HCT116 (cell line): ENCODE measurements at regions not wholly inside any gene's neighbourhood (a gene's known extent, or its start where the extent isn't known, plus 50 kb on each side); places are given as distances from the start of the nearest gene placed in this dataset.

Experiments
- ATAC-seq: fragments of 200-7000 bp; cut with Tn5 transposase; 2 replicates; pipeline ENCODE4 v1.9.1; 2020; ENCODE audit warnings: mild to moderate bottlenecking, moderate library complexity
- BruUV-seq: library from RNA; stranded (reverse); fragments of 400-500 nt; replicated peaks from 2 replicates; lab custom pipeline; 2021; lab: Mats Ljungman, UMichigan
- CTCF ChIA-PET: fragments of 300-600 bp; sonication (Branson Sonifier 250); formaldehyde crosslinking; loops from one replicate; lab custom pipeline; 2021; ENCODE audit warnings: antibody characterized with exemption; lab: Charles Lee
- POLR2A ChIA-PET: fragments of 300-600, 350-600 bp; sonication (Branson Sonifier 250); formaldehyde crosslinking; loops from one replicate; lab custom pipeline; 2021; ENCODE audit warnings: antibody characterized with exemption; lab: Charles Lee
- RAD21 ChIA-PET, 2 experiments: fragments of 300-600 bp; sonication (Branson Sonifier 250); formaldehyde crosslinking; loops; one replicate each; lab custom pipeline; 2023; ENCODE audit warnings: low total read pairs in 2 of 2; ENCODE audit not compliant: uncharacterized antibody in 2 of 2, unreplicated experiment in 2 of 2, low non-redundant PET in 1 of 2; lab: Charles Lee
- DNase-seq: peaks from one replicate; pipeline ENCODE4 v3.0.0-alpha.2; 2010; ENCODE audit warnings: low read depth, low spot score
- H2AFZ ChIP-seq: fragments of 200-600 bp; shearing (Covaris generic), sonication (generic); 2 replicates; pipeline ENCODE4 v1.6.1; 2017; ENCODE audit warnings: low read depth, mixed run types, mixed read lengths, antibody characterized with exemption, low read length; ENCODE audit not compliant: poor library complexity, severe bottlenecking
- H3K27ac ChIP-seq: 2 replicates; pipeline ENCODE4 v1.5.1; 2012; ENCODE audit warnings: low read depth, low read length
- H3K27me3 ChIP-seq: fragments of 200-600 bp; sonication (generic); 2 replicates; pipeline ENCODE4 v1.6.1; 2016; ENCODE audit warnings: mixed run types, low read length, mixed read lengths; ENCODE audit not compliant: insufficient read depth
- H3K36me3 ChIP-seq, 2 experiments: fragments of 200-500 bp in 1 of 2; fragments of 200-600 bp in 1 of 2; sonication (Bioruptor generic) in 1 of 2; sonication (generic) in 1 of 2; 2 replicates each; pipeline versions ENCODE4 v1.5.1 to v1.6.1; 2014 to 2016; ENCODE audit warnings: low read length in 2 of 2, inconsistent platforms in 1 of 2, mixed read lengths in 1 of 2, mixed run types in 1 of 2; ENCODE audit not compliant: insufficient read depth in 2 of 2, control insufficient read depth in 1 of 2
- H3K4me1 ChIP-seq, 2 experiments: fragments of 200-600 bp in 1 of 2; sonication (generic) in 1 of 2; 2 replicates each; pipeline versions ENCODE4 v1.5.1 to v1.6.1; 2012 to 2017; ENCODE audit warnings: low read length in 2 of 2, inconsistent platforms in 1 of 2, mild to moderate bottlenecking in 1 of 2, mixed read lengths in 1 of 2, mixed run types in 1 of 2, moderate library complexity in 1 of 2; ENCODE audit not compliant: insufficient read depth in 2 of 2, control insufficient read depth in 1 of 2
- H3K4me2 ChIP-seq: fragments of 200-600 bp; sonication (generic); 2 replicates; pipeline ENCODE4 v1.6.1; 2017; ENCODE audit warnings: mixed run types, low read length, mixed read lengths
- H3K4me3 ChIP-seq, 2 experiments: fragments of 200-600 bp in 1 of 2; sonication (generic) in 1 of 2; replicated peaks in 1 of 2; 2 replicates each; pipeline ENCODE4 v1.5.1; 2011 to 2016; ENCODE audit warnings: low read length in 2 of 2, control low read depth in 1 of 2, low read depth in 1 of 2, mild to moderate bottlenecking in 1 of 2, mixed read lengths in 1 of 2, mixed run types in 1 of 2
- H3K79me2 ChIP-seq: fragments of 200-600 bp; sonication (generic); 2 replicates; pipeline ENCODE4 v1.6.1; 2017; ENCODE audit warnings: mild to moderate bottlenecking, mixed run types, low read length, moderate library complexity, mixed read lengths; ENCODE audit not compliant: insufficient read depth
- H3K9ac ChIP-seq: fragments of 200-600 bp; sonication (generic); 2 replicates; pipeline ENCODE4 v1.6.1; 2016; ENCODE audit warnings: low read length, mixed read lengths
- H3K9me2 ChIP-seq: fragments of 200-600 bp; sonication (generic), shearing (Covaris generic); 2 replicates; pipeline ENCODE4 v1.6.1; 2017; ENCODE audit warnings: mixed run types, mild to moderate bottlenecking, moderate library complexity; ENCODE audit not compliant: insufficient read depth
- H3K9me3 ChIP-seq, 2 experiments: fragments of 200-500 bp in 1 of 2; fragments of 200-600 bp in 1 of 2; sonication (Bioruptor generic) in 1 of 2; sonication (generic) in 1 of 2; 2 replicates each; pipeline ENCODE4 v1.6.1; 2014 to 2017; ENCODE audit warnings: low read length in 2 of 2, mixed read lengths in 2 of 2, inconsistent platforms in 1 of 2, low read depth in 1 of 2, mild to moderate bottlenecking in 1 of 2, mixed run types in 1 of 2, moderate library complexity in 1 of 2; ENCODE audit not compliant: control insufficient read depth in 1 of 2, insufficient read depth in 1 of 2
- H4K20me1 ChIP-seq: fragments of 200-600 bp; sonication (generic), shearing (Covaris generic); 2 replicates; pipeline ENCODE4 v1.6.1; 2017; ENCODE audit warnings: mixed run types, mild to moderate bottlenecking, moderate library complexity; ENCODE audit not compliant: insufficient read depth
- ATF3 ChIP-seq: IDR thresholded peaks from 2 replicates; pipeline ENCODE4 v1.6.1; 2012
- CBX3 ChIP-seq: IDR thresholded peaks from 2 replicates; pipeline ENCODE4 v1.6.1; 2012; ENCODE audit warnings: low read depth
- EGR1 ChIP-seq: IDR thresholded peaks from 2 replicates; pipeline ENCODE4 v1.6.1; 2012; ENCODE audit warnings: low read depth
- ELF1 ChIP-seq: IDR thresholded peaks from 2 replicates; pipeline ENCODE4 v1.6.1; 2012; ENCODE audit warnings: low read depth, borderline replicate concordance
- EZH2 ChIP-seq: fragments of 200-600 bp; sonication (generic); IDR thresholded peaks from 2 replicates; pipeline ENCODE4 v1.6.1; 2017; ENCODE audit warnings: antibody characterized with exemption, mixed run types
- EZH2phosphoT487 ChIP-seq: fragments of 200-600 bp; IDR thresholded peaks from 2 replicates; pipeline ENCODE4 v1.6.1; 2018; ENCODE audit warnings: antibody characterized with exemption, borderline replicate concordance
- FOSL1 ChIP-seq: IDR thresholded peaks from 2 replicates; pipeline ENCODE4 v1.6.1; 2012; ENCODE audit warnings: low read depth
- POLR2AphosphoS5 ChIP-seq: IDR thresholded peaks from 2 replicates; pipeline ENCODE4 v1.6.1; 2011; ENCODE audit warnings: mild to moderate bottlenecking, low read depth, low read length, moderate library complexity
- RAD21 ChIP-seq: IDR thresholded peaks from 2 replicates; pipeline ENCODE4 v1.6.1; 2012; ENCODE audit warnings: low read depth, mild to moderate bottlenecking
- REST ChIP-seq: IDR thresholded peaks from 2 replicates; pipeline ENCODE4 v1.6.1; 2012; ENCODE audit warnings: low read depth
- SIN3A ChIP-seq: IDR thresholded peaks from 2 replicates; pipeline ENCODE4 v1.6.1; 2012; ENCODE audit warnings: low read depth
- TCF7L2 ChIP-seq: IDR thresholded peaks from 2 replicates; pipeline ENCODE4 v1.7.0; 2011; ENCODE audit warnings: borderline replicate concordance, inconsistent platforms; ENCODE audit not compliant: insufficient read depth, insufficient read length; ENCODE audit errors: extremely low read depth
- ZFX ChIP-seq: fragments of 450-650 bp; IDR thresholded peaks from 2 replicates; pipeline ENCODE4 v1.6.1; 2017
- ZNF274 ChIP-seq: fragments of 200-500 bp; sonication (Bioruptor generic); IDR thresholded peaks from 2 replicates; pipeline ENCODE4 v1.6.1; 2014; ENCODE audit warnings: mild to moderate bottlenecking, low read depth, low read length, inconsistent platforms
- intact Hi-C: fragments of 100-400 bp; cut with micrococcal nuclease; formaldehyde crosslinking; loops from 2 replicates; pipeline ENCODE4 v1.10.0; 2022

- Histone ChIP-seq H3K27ac (no peak overlapping the region), H4K20me1 (no peaks in the 10 kb centered on the region), H3K4me2 (no peak overlapping the region), H2AFZ (no peak overlapping the region), H3K36me3 (no peaks in the 10 kb centered on the region), H3K79me2 (no peaks in the 10 kb centered on the region), H3K4me3 (no peak overlapping the region), H3K4me1 (no peaks in the 10 kb centered on the region), H3K9me2 (no peaks in the 10 kb centered on the region), H3K9ac (no peak overlapping the region), H3K27me3 (no peaks in the 10 kb centered on the region), H3K9me3 (peaks cover 4 to 12% of the 10 kb centered on the region in 2 experiments; a peak in 2 of 4 replicates)
- no peak for DNase-seq
- CTCF ChIA-PET: no interaction called here
- RAD21 ChIA-PET: no interaction called here
- ATAC-seq: no peak
- POLR2A ChIA-PET: no interaction called here
- TF ChIP-seq REST (no peak), EZH2phosphoT487 (no peak), FOSL1 (no peak), CBX3 (no peak), ELF1 (no peak), SIN3A (no peak), ATF3 (no peak), EZH2 (no peak), ZNF274 (no peak), POLR2AphosphoS5 (no peak), EGR1 (no peak), RAD21 (no peak), TCF7L2 (no peak), ZFX (no peak)
- no TSS peak for BruUV-seq
- intact Hi-C loops: no loop called here
Measured at GRCh38 chr19:27733551-27734266, 1479.2 kb downstream of the UQCRFS1 start.
